Activated CD4-positive, alpha-beta T cell treated with anti-CD3 and anti-CD28 coated beads for 1 hour (primary cell): ENCODE measurements at regions not wholly inside any gene's neighbourhood (a gene's known extent, or its start where the extent isn't known, plus 50 kb on each side); places are given as distances from the start of the nearest gene placed in this dataset.
"Not testable (repeated sequence)": the region's sequence is repeated elsewhere in the genome, so short reads cannot be mapped to it uniquely, and the experiment has no call there.

ENCODE experiments used
- DNase-seq: peaks from one replicate; pipeline ENCODE4 v3.0.0-alpha.2; 2020

DNA sequence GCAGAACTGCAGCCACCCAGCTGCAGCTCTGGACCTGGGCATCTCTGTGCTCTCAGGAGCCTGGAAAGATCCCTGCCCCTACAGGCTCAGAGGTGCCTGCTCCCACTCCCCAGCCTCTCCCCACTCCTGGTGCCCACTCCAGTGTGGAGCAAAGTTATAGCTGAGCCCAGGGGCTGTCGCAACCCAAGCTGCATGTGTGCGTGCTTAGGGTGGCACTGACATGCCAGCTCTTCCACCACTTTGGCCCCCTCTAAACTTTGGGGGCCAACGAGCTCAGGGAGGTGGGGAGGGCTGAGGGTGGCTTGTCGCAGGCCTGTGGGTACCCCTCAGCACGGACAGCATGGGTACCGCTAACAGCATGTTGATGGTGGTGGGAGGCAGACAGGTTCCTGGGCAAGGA lies 126.3 kb upstream of the FHL2 start:
- no peak for DNase-seq

DNA sequence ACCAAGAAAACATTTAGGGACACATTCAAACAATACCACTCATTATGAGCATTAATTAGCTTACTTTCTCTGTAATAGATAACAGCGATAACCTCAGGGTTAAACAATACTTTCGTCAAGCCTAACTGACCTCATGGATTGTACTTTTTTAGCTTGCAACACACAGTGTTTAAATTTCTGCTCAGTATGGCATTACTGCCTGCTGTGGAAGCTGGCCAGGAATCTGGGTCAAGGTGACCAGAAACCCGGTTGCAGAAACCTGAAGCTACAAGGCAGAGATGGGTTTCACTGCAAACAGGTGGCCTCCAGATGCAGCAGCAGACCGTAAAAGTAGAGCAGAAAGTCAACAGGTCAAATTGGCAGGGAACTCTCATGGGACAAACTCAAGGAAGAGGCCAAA lies 123.8 kb upstream of the FHL2 start:
- DNase-seq, result no peak

DNA sequence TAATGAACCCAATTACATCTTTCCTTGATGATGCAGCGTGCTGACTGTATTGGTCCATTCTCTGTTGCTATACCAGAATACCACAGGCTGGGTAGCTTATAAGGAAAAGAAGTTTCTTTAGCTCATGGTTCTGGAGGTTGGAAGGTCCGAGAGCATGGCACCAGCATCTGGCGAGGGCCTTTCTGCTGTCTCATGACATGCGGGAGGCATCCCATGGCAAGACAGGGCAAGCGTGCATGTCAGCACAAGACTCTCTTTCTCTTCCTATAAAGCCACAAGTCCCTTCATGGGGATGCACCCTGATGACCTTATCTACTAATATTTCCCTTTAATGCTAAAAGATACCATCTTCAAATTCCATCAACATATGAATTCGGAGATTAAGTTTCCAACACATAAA lies 122.8 kb upstream of the FHL2 start:
- no peak for DNase-seq

- no peak for DNase-seq
These were observed 122.3 kb upstream of the FHL2 start for GRCh38 chr2:105521176-105521575.

DNA sequence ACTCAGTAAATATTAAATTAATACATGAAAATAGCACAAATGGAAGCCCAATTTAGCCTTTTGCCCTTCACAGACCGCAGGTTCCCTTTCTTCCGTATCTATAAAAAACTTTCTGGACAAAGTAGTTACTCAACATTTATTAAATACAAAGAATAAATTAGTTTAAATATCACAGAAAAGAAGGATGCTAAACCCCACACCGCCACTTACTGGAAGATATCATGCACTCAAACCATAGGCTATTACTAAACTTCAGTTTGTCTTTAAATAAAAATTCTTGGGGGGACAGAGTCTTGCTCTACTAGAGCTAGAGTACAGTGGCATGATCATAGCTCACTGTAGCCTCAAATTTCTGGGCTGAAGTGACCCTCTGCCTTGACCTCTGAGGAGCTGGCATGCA lies 120.7 kb upstream of the FHL2 start:
- DNase-seq, result no peak

GRCh38 chr2:105518897-105519296 lies 120.0 kb upstream of the FHL2 start:
- DNase-seq, result no peak

- DNase-seq, result no peak
These were observed 119.2 kb upstream of the FHL2 start for GRCh38 chr2:105517814-105518705.

- no peak for DNase-seq
These were observed 116.9 kb upstream of the FHL2 start for GRCh38 chr2:105515581-105516415.

DNA sequence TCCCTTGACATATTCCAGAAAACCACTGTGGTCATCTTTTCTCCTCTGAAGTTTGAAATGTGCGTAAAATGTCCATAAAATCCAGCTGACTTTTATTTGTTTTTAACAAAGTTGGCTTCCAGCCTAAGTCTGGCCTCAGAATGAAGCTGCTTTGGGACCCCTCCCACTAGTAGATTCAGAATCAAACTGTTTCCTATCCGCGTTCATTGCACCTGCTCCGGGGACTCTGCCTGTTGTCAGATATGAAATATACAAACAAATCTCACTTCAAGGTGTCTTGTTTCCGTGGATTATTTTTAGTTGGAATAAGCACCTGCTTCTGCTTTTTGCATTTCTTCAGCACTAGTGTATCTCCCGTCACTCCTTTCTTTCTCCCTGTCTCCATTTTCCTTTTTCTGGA lies 115.7 kb upstream of the FHL2 start:
- no peak for DNase-seq

DNA sequence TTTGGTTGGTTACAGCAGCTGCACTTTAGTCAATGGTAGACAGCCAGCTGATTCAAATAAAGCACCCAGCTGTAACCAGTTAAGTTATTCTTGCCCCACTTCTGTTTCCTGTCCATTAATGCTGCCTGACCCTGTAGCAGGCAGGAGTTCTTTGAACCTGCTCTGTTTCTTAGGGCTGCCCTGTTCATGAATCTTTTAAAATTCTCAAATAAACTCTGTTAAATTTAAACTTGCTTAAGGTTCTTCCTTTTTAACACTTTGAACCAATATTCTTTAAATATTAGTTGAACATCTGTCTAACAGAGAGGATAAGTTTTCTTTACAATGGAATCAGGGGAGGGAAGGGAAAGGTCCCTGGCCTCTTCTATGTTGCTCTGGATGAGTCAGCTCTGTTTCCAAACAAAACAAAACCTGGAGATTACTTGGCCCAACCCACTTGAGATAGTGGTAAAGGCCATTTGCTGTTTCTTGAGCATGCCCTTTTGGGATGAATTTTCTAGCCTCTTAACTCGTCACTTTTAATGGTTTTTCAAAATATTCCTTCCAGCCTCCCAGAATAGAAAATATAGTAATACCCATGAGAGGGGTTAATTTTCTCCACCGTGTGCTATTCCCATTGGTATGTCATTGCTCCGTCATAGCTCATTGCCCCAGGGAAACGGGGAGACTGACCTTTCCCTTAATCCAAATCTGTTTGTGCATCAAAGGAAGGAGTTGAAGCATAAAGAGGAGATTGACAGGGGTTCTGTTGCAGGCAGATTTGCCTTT lies 112.1 kb upstream of the FHL2 start:
- DNase-seq, result no peak

GRCh38 chr2:105509269-105510086 lies 110.6 kb upstream of the FHL2 start:
- DNase-seq, result no peak

DNA sequence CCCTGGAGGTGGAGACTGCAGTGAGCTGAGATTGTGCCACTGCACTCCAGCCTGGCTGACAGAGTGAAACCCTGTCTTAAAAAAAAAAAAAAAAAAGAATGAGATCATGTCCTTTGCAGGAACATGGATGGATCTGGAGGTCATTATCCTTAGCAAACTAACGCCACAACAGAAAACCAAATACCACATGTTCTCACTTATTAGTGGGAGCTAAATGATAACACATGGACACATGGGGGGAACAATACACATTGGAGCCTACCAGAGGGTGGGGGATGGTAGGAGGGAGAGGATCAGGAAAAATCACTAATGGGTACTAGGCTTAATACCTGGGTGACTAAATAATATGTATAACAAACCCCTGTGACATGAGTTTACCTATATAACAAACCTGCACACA lies 108.0 kb upstream of the FHL2 start:
- not testable (repeated sequence) for DNase-seq

GRCh38 chr2:105504459-105504858 lies 105.6 kb upstream of the FHL2 start:
- DNase-seq, result no peak

DNA sequence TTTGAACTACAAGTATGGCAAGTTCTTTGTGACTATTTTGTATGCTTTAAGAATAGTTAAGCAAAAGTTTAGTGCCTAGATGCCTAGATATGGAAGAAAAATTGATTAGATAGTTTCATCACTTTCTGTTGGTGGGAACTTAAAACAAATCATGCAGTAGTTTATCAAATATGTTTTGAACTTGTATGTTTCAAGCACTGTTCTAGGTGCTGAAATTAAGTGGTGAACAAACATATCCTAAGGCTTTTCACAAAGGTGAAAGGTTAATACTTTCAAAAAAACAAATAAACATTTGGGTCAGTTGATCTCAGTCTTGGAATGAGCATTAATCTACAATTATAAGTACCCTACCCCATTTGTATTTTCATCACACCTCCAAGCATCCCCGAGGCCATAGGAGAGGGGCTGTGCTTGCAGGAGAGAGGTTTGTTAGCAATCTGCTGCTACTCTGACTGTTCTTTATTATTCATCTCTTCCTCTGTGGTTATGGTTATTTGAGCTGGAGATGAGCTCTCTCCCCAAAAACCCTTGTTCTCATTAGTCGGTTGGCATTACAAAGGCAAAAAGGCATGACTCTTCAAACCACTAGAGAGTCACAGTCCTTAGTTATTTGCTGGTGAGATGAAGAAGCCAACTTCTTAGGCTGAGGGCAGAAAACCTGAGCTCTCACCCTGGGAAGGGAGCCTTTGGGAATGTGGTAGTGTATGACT lies 103.9 kb upstream of the FHL2 start:
- no peak for DNase-seq

DNA sequence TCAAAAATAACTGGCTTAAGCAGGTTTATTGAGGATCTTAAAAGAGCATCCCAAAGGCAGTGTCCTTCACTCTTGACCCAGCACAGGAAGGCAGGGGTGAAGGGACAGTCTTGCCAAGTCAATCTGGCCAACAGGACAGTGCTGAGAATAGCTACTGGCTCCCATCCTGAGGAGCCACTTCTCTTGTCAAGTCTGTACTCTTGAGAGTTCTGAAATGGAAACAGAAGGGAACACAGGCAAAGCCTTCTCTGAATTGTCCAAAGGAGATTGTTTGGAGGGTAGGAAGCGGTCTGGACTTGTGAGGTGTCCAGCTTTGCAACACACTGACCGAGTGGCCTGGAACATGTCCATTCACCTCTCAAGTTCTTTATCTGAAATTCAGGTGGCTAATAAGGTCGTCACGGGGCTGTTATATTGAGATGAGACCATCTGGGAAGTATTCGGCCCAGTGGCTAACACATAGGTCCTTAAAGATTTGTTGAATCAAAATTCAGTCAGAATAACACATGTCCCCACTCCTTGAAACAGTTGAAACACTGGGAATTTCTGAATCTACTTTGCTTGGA lies 99.5 kb upstream of the FHL2 start:
- no peak for DNase-seq

DNA sequence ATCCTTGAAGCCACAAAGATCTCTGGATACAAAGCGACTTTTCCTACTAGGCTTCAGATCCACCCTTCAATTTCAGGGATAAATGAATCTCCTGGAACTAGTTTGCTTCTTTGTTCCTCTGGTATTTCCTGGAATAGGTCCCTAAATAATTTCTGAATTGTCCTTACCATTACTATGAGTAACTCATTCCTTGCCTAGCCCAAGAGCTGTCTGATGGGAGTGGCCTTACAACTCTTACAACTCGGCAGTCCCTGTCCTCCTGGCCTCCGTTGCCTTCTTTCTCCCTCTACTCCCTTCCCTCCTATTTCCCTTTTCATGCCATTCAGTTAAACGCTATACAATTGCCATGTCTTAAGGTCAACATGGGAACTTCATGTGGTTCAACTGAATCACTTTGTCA lies 98.2 kb upstream of the FHL2 start:
- no peak for DNase-seq

GRCh38 chr2:105496271-105496670 lies 97.4 kb upstream of the FHL2 start:
- DNase-seq, result no peak

DNA sequence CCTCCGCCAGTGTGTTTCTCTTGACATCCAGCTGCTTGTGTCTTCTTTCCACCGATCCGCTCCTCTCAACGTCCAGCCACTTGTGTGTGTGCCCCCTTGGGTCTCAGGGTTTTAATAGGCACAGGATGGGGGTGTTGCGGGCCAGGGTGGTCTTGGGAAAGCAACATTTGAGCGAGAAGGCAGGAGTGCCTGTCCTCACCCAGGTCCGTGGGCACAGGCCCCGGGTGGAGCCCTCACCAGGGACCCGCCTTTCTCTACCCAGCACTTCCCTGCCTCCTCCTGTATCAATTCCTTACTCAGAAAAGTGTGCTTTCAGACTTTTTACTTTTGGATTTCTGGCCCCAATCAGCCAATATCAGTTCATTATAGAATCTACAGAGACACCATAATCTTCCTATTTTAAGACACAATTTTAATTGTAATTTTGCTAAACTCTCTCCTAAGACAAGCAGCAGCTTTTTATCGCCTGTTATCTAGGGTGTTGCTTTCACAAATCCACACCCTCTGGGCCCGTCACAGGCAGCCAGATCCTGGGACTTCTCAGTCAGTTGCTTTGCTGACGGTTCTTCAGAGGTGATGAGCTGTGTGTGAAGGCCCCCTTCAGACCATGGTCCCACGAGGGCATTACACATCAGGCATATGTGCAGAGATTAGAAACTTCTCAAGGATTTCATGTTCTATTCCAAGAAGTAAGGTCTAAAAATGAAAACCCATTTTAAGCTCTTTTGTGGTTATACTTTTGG lies 96.0 kb upstream of the FHL2 start:
- no peak for DNase-seq

DNA sequence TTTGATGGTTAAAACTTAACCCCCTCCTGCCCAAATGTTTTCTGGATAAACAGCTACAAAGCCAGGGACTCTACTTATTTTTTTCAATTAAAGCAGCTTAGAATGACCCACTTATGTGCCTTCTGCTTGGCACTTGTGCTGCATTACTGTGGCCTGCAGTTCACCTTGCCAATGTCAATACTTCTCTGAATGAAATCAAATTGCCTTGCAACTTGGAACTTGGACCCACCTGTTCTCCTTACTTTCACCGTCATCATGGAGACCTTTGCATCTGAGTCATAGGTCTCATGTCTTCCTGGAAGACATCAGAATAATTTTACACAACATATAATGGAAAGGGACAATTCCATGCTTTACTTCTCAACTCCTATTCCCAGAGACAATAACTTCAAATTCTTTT lies 92.1 kb upstream of the FHL2 start:
- DNase-seq, result no peak

DNA sequence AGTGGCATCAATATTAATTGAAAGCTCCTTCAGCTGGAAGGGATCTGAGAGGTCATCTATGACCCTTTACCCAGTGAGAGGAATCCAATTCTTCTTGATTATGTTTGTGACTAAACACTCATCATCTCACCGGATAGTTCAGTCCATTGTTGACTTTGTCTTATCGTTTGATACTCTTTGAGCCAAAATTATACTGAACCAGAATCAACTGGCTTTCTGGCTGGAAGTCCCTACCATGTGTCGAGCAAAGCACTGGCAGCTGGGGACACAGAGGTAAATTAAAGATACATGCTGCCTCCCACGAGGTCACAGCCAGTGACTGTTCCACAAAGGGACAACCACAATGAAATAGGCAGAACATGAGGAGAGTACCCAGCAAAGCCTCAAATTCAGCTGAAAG lies 91.4 kb upstream of the FHL2 start:
- DNase-seq, result no peak
